ENCODE measurements at regions not wholly inside any gene's neighbourhood (a gene's known extent, or its start where the extent isn't known, plus 50 kb on each side); places are given as distances from the start of the nearest gene placed in this dataset.

DNA sequence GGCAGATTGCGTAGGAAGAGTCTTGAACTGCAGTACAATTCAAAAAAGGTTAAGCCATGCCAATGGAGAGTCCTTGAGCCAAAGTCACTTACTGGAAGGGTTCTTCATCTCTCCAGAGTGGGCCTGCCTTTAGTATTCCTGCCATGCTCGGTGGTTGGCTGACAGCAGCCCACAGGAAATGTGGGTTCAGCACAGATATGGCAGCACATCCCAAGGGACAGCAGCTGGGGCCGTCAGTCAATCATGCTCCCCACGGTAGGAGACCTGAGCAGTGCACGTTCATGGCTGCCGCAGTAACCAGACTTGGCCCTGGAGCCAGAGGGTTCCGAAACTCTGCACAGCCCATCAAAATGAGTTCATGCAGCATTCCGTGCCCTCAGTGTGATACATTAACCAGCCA lies 63.6 kb upstream of the SIRPA start:
- H3K27me3 ChIP-seq = no peaks in the 10 kb centered on the region
- TF ChIP-seq CTCF (IDR thresholded peaks at IDR 0.05) (no peak), POLR2A (IDR thresholded peaks at IDR 0.05) (no peak)
- H3K27ac ChIP-seq = no peak overlapping the region
- no peak for DNase-seq
- no peaks in the 10 kb centered on the region for H3K9me3 ChIP-seq
- H3K4me1 ChIP-seq = peaks cover 0 to 6% (median 0%) of the 10 kb centered on the region in 4 donors
- H3K36me3 ChIP-seq = no peaks in the 10 kb centered on the region
- H3K4me3 ChIP-seq = no peak overlapping the region

DNA sequence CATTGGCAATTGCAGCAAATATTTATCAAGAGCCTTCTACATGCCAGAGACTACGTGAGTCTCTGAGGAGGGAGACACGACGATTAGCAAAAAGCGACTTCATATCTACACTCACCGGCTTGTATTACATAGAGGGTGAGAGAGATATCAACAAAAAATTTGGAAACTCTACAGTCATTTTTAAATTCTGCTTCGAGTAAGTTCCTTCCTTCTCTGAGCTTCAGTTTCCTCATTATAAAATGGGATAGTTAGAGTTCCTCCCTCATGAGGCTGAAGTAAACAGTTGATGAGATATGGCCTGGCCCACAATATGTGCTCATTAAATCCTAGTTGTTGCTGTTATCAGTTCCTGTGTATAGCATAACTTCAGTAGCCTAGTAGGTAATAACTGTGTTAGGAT lies 64.1 kb upstream of the SIRPA start:
- no peaks in the 10 kb centered on the region for H3K36me3 ChIP-seq
- H3K27me3 ChIP-seq = no peaks in the 10 kb centered on the region
- no peaks in the 10 kb centered on the region for H3K9me3 ChIP-seq
- DNase-seq = no peak
- peaks cover 0 to 6% (median 0%) of the 10 kb centered on the region in 4 donors for H3K4me1 ChIP-seq
- no peak overlapping the region for H3K27ac ChIP-seq
- H3K4me3 ChIP-seq = no peak overlapping the region
- TF ChIP-seq POLR2A (IDR thresholded peaks at IDR 0.05) (no peak), CTCF (IDR thresholded peaks at IDR 0.05) (no peak)

DNA sequence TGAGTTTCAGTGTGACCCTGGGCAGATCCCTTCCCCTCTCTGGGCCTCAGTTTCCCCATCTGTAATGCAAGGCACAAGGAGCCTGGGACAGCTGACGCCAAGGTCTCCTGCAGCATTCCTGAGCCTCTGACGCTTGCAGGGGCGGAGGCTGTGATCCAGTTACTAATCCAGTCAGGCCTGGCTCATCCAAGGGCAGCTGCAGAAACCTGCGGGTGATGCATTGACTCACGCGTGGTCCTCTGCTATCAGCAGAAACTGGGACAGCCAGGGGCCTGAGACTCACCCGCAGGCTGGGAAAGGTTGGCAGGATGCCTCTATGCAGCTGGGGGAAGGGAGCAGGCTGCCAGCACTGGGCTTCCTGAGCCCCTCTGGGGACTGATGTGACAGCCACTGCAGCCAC lies 65.0 kb upstream of the SIRPA start:
- H3K4me1 ChIP-seq = peaks cover 0 to 6% (median 0%) of the 10 kb centered on the region in 4 donors
- H3K27me3 ChIP-seq = no peaks in the 10 kb centered on the region
- H3K4me3 ChIP-seq = no peak overlapping the region
- no peak for DNase-seq
- no peaks in the 10 kb centered on the region for H3K9me3 ChIP-seq
- H3K36me3 ChIP-seq = no peaks in the 10 kb centered on the region
- TF ChIP-seq CTCF (IDR thresholded peaks at IDR 0.05) = no peak
- no peak for TF ChIP-seq POLR2A (IDR thresholded peaks at IDR 0.05)
- H3K27ac ChIP-seq = no peak overlapping the region

GRCh38 chr20:1829531-1829930 lies 65.7 kb upstream of the SIRPA start:
- H3K4me1 ChIP-seq = peaks cover 0 to 6% (median 0%) of the 10 kb centered on the region in 4 donors

GRCh38 chr20:1828786-1829131 lies 66.4 kb upstream of the SIRPA start:
- H3K9me3 ChIP-seq = peaks cover 0 to 3% (median 0%) of the 10 kb centered on the region in 4 donors
- H3K36me3 ChIP-seq = no peaks in the 10 kb centered on the region
- TF ChIP-seq POLR2A (IDR thresholded peaks at IDR 0.05) (no peak), CTCF (IDR thresholded peaks at IDR 0.05) (no peak)
- no peaks in the 10 kb centered on the region for H3K27me3 ChIP-seq
- peaks cover 0 to 6% (median 0%) of the 10 kb centered on the region in 4 donors for H3K4me1 ChIP-seq
- peak overlapping the region in 1 of 4 donors; percentile 67 for H3K27ac ChIP-seq
- H3K4me3 ChIP-seq = no peak overlapping the region
- no peak for DNase-seq

More at GRCh38 chr20:1829531-1829930, 65.7 kb upstream of the SIRPA start:
- Histone ChIP-seq H3K27ac (no peak overlapping the region), H3K9me3 (no peaks in the 10 kb centered on the region), H3K27me3 (no peaks in the 10 kb centered on the region), H3K36me3 (no peaks in the 10 kb centered on the region), H3K4me3 (no peak overlapping the region)
- DNase-seq = no peak
- TF ChIP-seq CTCF (IDR thresholded peaks at IDR 0.05) (no peak), POLR2A (IDR thresholded peaks at IDR 0.05) (no peak)

Measured in Peyer's patch (tissue), 4 donors.